Activated naive CD4-positive, alpha-beta T cell treated with anti-CD3 and anti-CD28 coated beads, Interleukin-2, amount 50 U/mL, for 72 hours (primary cell): ENCODE measurements at regions not wholly inside any gene's neighbourhood (a gene's known extent, or its start where the extent isn't known, plus 50 kb on each side); places are given as distances from the start of the nearest gene placed in this dataset.

ENCODE experiments used
- ATAC-seq, 2 donors: fragments of 150-1000 bp; cut with Tn5 transposase; 2 replicates each; pipeline ENCODE4 v1.10.0; 2021; ENCODE audit warnings: mild to moderate bottlenecking in 2 of 2, moderate library complexity in 2 of 2
- DNase-seq, 2 donors: peaks; one replicate each; pipeline ENCODE4 v3.0.0; 2021 to 2022; ENCODE audit warnings: low spot score in 2 of 2
- H3K27ac Mint-ChIP-seq, 2 donors: one replicate each; pipeline ENCODE4 v1.8.0; 2022; ENCODE audit warnings: mild to moderate bottlenecking in 2 of 2, mixed read lengths in 2 of 2
- H3K36me3 Mint-ChIP-seq, 2 donors: one replicate each; pipeline ENCODE4 v1.8.0; 2022; ENCODE audit warnings: mixed read lengths in 2 of 2
- H3K9me3 Mint-ChIP-seq, 2 donors: one replicate each; pipeline ENCODE4 v1.8.0; 2022; ENCODE audit warnings: mixed read lengths in 2 of 2

- Mint-ChIP-seq H3K27ac (no peak overlapping the region), H3K36me3 (peaks cover 5 to 17% of the 10 kb centered on the region in 2 donors), H3K9me3 (peaks cover 0 to 6% of the 10 kb centered on the region in 2 donors)
- no peak for ATAC-seq
- no peak for DNase-seq
Measured at GRCh38 chr10:30773501-30773900, 143.9 kb upstream of the LYZL2 start.

- ATAC-seq (no peak), DNase-seq (no peak)
- Mint-ChIP-seq H3K9me3 (peaks cover 0 to 11% of the 10 kb centered on the region in 2 donors), H3K27ac (no peak overlapping the region), H3K36me3 (peaks cover 5 to 17% of the 10 kb centered on the region in 2 donors)
Measured at GRCh38 chr10:30770816-30771215, 141.3 kb upstream of the LYZL2 start.

GRCh38 chr10:30770229-30770628, 140.7 kb upstream of the LYZL2 start:
- Mint-ChIP-seq H3K9me3 (peaks cover 0 to 11% of the 10 kb centered on the region in 2 donors), H3K27ac (no peak overlapping the region), H3K36me3 (peaks cover 5 to 17% of the 10 kb centered on the region in 2 donors)
- ATAC-seq (no peak), DNase-seq (no peak)

GRCh38 chr10:30769361-30769760, 139.8 kb upstream of the LYZL2 start:
- peaks cover 5 to 17% of the 10 kb centered on the region in 2 donors for H3K36me3 Mint-ChIP-seq
- H3K27ac Mint-ChIP-seq = no peak overlapping the region
- no peak for ATAC-seq
- peaks cover 0 to 11% of the 10 kb centered on the region in 2 donors for H3K9me3 Mint-ChIP-seq
- no peak for DNase-seq

- no peak overlapping the region for H3K27ac Mint-ChIP-seq
- ATAC-seq (no peak), DNase-seq (no peak)
- peaks cover 0 to 15% of the 10 kb centered on the region in 2 donors for H3K36me3 Mint-ChIP-seq
- peaks cover 0 to 9% of the 10 kb centered on the region in 2 donors for H3K9me3 Mint-ChIP-seq
Measured at GRCh38 chr10:30765616-30766015, 136.1 kb upstream of the LYZL2 start.

- no peak overlapping the region for H3K27ac Mint-ChIP-seq
- no peak for ATAC-seq
- H3K36me3 Mint-ChIP-seq = peaks cover 0 to 15% of the 10 kb centered on the region in 2 donors
Measured at GRCh38 chr10:30765022-30765615, 135.6 kb upstream of the LYZL2 start.

GRCh38 chr10:30763918-30764317, 134.4 kb upstream of the LYZL2 start:
- ATAC-seq = no peak
- H3K27ac Mint-ChIP-seq = no peak overlapping the region
- H3K9me3 Mint-ChIP-seq = peaks cover 0 to 9% of the 10 kb centered on the region in 2 donors
- H3K36me3 Mint-ChIP-seq = peaks cover 0 to 12% of the 10 kb centered on the region in 2 donors
- DNase-seq = no peak

More at GRCh38 chr10:30765022-30765615, 135.6 kb upstream of the LYZL2 start:
- DNase-seq = no peak
- peaks cover 0 to 9% of the 10 kb centered on the region in 2 donors for H3K9me3 Mint-ChIP-seq

- H3K27ac Mint-ChIP-seq = no peak overlapping the region
- peaks cover 0 to 4% of the 10 kb centered on the region in 2 donors for H3K9me3 Mint-ChIP-seq
- H3K36me3 Mint-ChIP-seq = peaks cover 0 to 12% of the 10 kb centered on the region in 2 donors
- ATAC-seq (no peak), DNase-seq (no peak)
Measured at GRCh38 chr10:30762620-30763019, 133.1 kb upstream of the LYZL2 start.

- Mint-ChIP-seq H3K36me3 (peaks cover 0 to 12% of the 10 kb centered on the region in 2 donors), H3K9me3 (peaks cover 0 to 4% of the 10 kb centered on the region in 2 donors), H3K27ac (no peak overlapping the region)
- no peak for DNase-seq
- no peak for ATAC-seq
Measured at GRCh38 chr10:30759423-30759822, 129.9 kb upstream of the LYZL2 start.

- H3K36me3 Mint-ChIP-seq = peaks cover 0 to 12% of the 10 kb centered on the region in 2 donors
- H3K9me3 Mint-ChIP-seq = peaks cover 0 to 4% of the 10 kb centered on the region in 2 donors
- DNase-seq (no peak), ATAC-seq (no peak)
- H3K27ac Mint-ChIP-seq = no peak overlapping the region
Measured at GRCh38 chr10:30758338-30758737, 128.8 kb upstream of the LYZL2 start.

GRCh38 chr10:30756896-30757295, 127.3 kb upstream of the LYZL2 start:
- no peak for DNase-seq
- Mint-ChIP-seq H3K36me3 (peaks cover 0 to 12% of the 10 kb centered on the region in 2 donors), H3K27ac (no peak overlapping the region)

GRCh38 chr10:30756151-30756550, 126.6 kb upstream of the LYZL2 start:
- Mint-ChIP-seq H3K36me3 (peaks cover 0 to 8% of the 10 kb centered on the region in 2 donors), H3K9me3 (peaks cover 0 to under 1% of the 10 kb centered on the region in 2 donors), H3K27ac (no peak overlapping the region)
- ATAC-seq (no peak), DNase-seq (no peak)

More at GRCh38 chr10:30756896-30757295, 127.3 kb upstream of the LYZL2 start:
- no peak for ATAC-seq
- H3K9me3 Mint-ChIP-seq = peaks cover 0 to 4% of the 10 kb centered on the region in 2 donors

GRCh38 chr10:30755441-30755953, 125.9 kb upstream of the LYZL2 start:
- Mint-ChIP-seq H3K36me3 (peaks cover 0 to 2% of the 10 kb centered on the region in 2 donors), H3K27ac (no peak overlapping the region), H3K9me3 (no peaks in the 10 kb centered on the region)
- DNase-seq (no peak), ATAC-seq (no peak)

GRCh38 chr10:30752481-30752881, 122.9 kb upstream of the LYZL2 start:
- H3K27ac Mint-ChIP-seq = no peak overlapping the region
- no peaks in the 10 kb centered on the region for H3K36me3 Mint-ChIP-seq
- no peak for ATAC-seq

GRCh38 chr10:30751678-30752331, 122.3 kb upstream of the LYZL2 start:
- no peaks in the 10 kb centered on the region for H3K36me3 Mint-ChIP-seq
- ATAC-seq (peak in 1 of 2 donors; percentile 81), DNase-seq (peak in 1 of 2 donors; percentile 66)
- H3K27ac Mint-ChIP-seq = peak overlapping the region in 1 of 2 donors; percentile 9
- no peaks in the 10 kb centered on the region for H3K9me3 Mint-ChIP-seq

More at GRCh38 chr10:30752481-30752881, 122.9 kb upstream of the LYZL2 start:
- no peaks in the 10 kb centered on the region for H3K9me3 Mint-ChIP-seq
- DNase-seq = no peak

- no peak for DNase-seq
- Mint-ChIP-seq H3K9me3 (no peaks in the 10 kb centered on the region), H3K27ac (no peak overlapping the region), H3K36me3 (no peaks in the 10 kb centered on the region)
- ATAC-seq = peak; percentile 63 to 69
Measured at GRCh38 chr10:30750971-30751677, 121.6 kb upstream of the LYZL2 start.

- DNase-seq = no peak
- no peaks in the 10 kb centered on the region for H3K9me3 Mint-ChIP-seq
- peak overlapping the region in 1 of 2 donors; percentile 48 for H3K27ac Mint-ChIP-seq
- ATAC-seq = no peak
- H3K36me3 Mint-ChIP-seq = no peaks in the 10 kb centered on the region
Measured at GRCh38 chr10:30749385-30749784, 119.8 kb upstream of the LYZL2 start.
